GM18517 (cell line): ENCODE measurements at regions not wholly inside any gene's neighbourhood (a gene's known extent, or its start where the extent isn't known, plus 50 kb on each side); places are given as distances from the start of the nearest gene placed in this dataset.
"Not testable (repeated sequence)": the region's sequence is repeated elsewhere in the genome, so short reads cannot be mapped to it uniquely, and the experiment has no call there.

ENCODE experiments used
- ATAC-seq: cut with Tn5 transposase; IDR thresholded peaks from one replicate; pipeline ENCODE4 v1.9.1; 2021; ENCODE audit warnings: mild to moderate bottlenecking, moderate library complexity; ENCODE audit not compliant: unreplicated experiment

- no peak for ATAC-seq
Measured at GRCh38 chr1:148386617-148387016, 96.5 kb downstream of the PPIAL4G start.

- not testable (repeated sequence) for ATAC-seq
Measured at GRCh38 chr1:148386031-148386398, 97.1 kb downstream of the PPIAL4G start.

- no peak for ATAC-seq
Measured at GRCh38 chr1:148385371-148386030, 97.6 kb downstream of the PPIAL4G start.

GRCh38 chr1:148383966-148384365, 99.1 kb downstream of the PPIAL4G start:
- ATAC-seq, result no peak

GRCh38 chr1:148379697-148380096, 103.4 kb downstream of the PPIAL4G start:
- ATAC-seq, result no peak

GRCh38 chr1:148379170-148379500, 104.0 kb downstream of the PPIAL4G start:
- no peak for ATAC-seq

GRCh38 chr1:148377992-148378391, 105.1 kb downstream of the PPIAL4G start:
- not testable (repeated sequence) for ATAC-seq

- not testable (repeated sequence) for ATAC-seq
Measured at GRCh38 chr1:148377045-148377444, 106.1 kb downstream of the PPIAL4G start.

GRCh38 chr1:148374101-148374500, 109.0 kb downstream of the PPIAL4G start:
- no peak for ATAC-seq

- no peak for ATAC-seq
Measured at GRCh38 chr1:148373192-148373925, 109.7 kb downstream of the PPIAL4G start.

- no peak for ATAC-seq
Measured at GRCh38 chr1:148372731-148373130, 110.4 kb downstream of the PPIAL4G start.

- ATAC-seq, result not testable (repeated sequence)
Measured at GRCh38 chr1:148372051-148372726, 110.9 kb downstream of the PPIAL4G start.

GRCh38 chr1:148371551-148371994, 111.5 kb downstream of the PPIAL4G start:
- not testable (repeated sequence) for ATAC-seq

- ATAC-seq, result not testable (repeated sequence)
Measured at GRCh38 chr1:148370661-148371060, 112.4 kb downstream of the PPIAL4G start.

- no peak for ATAC-seq
Measured at GRCh38 chr1:148367596-148367995, 115.5 kb downstream of the PPIAL4G start.

- not testable (repeated sequence) for ATAC-seq
Measured at GRCh38 chr1:148366136-148366753, 116.9 kb downstream of the PPIAL4G start.

- not testable (repeated sequence) for ATAC-seq
Measured at GRCh38 chr1:148365151-148365550, 118.0 kb downstream of the PPIAL4G start.

GRCh38 chr1:148363979-148364378, 119.1 kb downstream of the PPIAL4G start:
- ATAC-seq, result not testable (repeated sequence)

GRCh38 chr1:148363439-148363810, 119.7 kb downstream of the PPIAL4G start:
- no peak for ATAC-seq

- no peak for ATAC-seq
Measured at GRCh38 chr1:148362626-148363438, 120.3 kb downstream of the PPIAL4G start.

- no peak for ATAC-seq
Measured at GRCh38 chr1:148362216-148362611, 120.9 kb downstream of the PPIAL4G start.
